Right ventricle myocardium superior (tissue), 1 donor: ENCODE measurements at regions not wholly inside any gene's neighbourhood (a gene's known extent, or its start where the extent isn't known, plus 50 kb on each side); places are given as distances from the start of the nearest gene placed in this dataset.
A peak's percentile ranks its signal among the peaks of the same experiment; 100 is the strongest.
"Not testable (repeated sequence)": the region's sequence is repeated elsewhere in the genome, so short reads cannot be mapped to it uniquely, and the experiment has no call there.

ENCODE experiments used
- ATAC-seq: fragments of 200-7000 bp; cut with Tn5 transposase; one replicate; pipeline ENCODE4 v1.9.1; 2020; ENCODE audit warnings: mild to moderate bottlenecking; ENCODE audit not compliant: poor library complexity
- DNase-seq: peaks from one replicate; pipeline ENCODE4 v3.0.0-alpha.2; 2020
- intact Hi-C: fragments of 100-400 bp; cut with DNase I; formaldehyde crosslinking; loops from one replicate; pipeline ENCODE4 v1.11.2; 2022
- donor health status: DM: no; HTN: yes; CAD: no; lungs with severe emphysema.

DNA sequence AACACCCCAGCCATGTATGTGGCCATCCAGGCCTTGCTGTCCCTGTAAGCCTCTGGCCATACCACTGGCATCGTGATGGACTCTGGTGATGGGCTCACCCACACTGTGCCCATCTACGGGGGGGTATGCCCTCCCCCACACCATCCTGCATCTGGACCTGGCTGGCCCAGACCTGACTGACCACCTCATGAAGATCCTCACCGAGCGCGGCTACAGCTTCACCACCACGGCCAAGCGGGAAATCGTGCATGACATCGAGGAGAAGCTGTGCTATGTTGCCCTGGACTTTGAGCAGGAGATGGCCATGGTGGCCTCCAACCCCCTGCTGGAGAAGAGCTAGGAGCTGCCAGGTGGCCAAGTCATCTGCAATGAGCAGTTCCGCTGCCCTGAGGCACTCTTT lies 80.4 kb upstream of the ZCCHC2 start:
- DNase-seq (no peak), ATAC-seq (no peak)
- intact Hi-C loops, result no loop called here

GRCh38 chr18:62445386-62445917 lies 77.4 kb upstream of the ZCCHC2 start:
- intact Hi-C loops, result no loop called here
- DNase-seq, result no peak
- ATAC-seq, result no peak

GRCh38 chr18:62446511-62446910 lies 76.3 kb upstream of the ZCCHC2 start:
- no peak for DNase-seq
- intact Hi-C loops, result no loop called here

GRCh38 chr18:62447652-62448051 lies 75.2 kb upstream of the ZCCHC2 start:
- intact Hi-C loops, result no loop called here
- DNase-seq, result no peak
- no peak for ATAC-seq

More at GRCh38 chr18:62446511-62446910, 76.3 kb upstream of the ZCCHC2 start:
- no peak for ATAC-seq

GRCh38 chr18:62448426-62448825 lies 74.4 kb upstream of the ZCCHC2 start:
- intact Hi-C loops, result no loop called here
- ATAC-seq (no peak), DNase-seq (no peak)

DNA sequence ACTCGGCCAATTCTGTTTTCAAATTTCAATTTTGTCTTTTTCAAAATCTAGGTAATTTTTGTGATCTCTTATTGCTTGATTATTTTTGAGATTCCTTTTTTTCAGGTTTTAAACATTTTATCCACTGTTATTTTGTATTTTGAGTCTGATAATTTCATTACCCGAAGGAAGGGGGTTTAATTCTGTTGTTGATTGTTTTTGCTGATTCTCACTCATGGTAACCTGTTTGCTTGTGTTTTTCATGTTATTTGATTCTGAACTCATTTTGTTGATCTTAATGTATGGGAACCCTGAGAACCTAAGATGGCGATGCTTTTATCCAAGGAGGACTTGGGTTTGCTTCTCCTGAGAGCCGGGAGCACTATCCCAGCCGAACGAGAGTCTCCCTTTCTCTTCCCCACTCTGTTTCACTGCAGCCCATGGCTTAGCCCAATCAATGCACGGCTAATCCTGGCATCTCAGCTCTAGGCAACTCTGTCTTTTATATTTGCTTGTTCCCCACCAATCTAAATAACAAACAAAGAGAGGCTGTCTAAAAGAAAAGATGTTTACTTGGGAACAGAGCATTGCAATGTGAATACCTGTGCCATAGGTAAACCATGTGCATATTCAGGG lies 73.2 kb upstream of the ZCCHC2 start:
- intact Hi-C loops, result no loop called here
- no peak for ATAC-seq
- DNase-seq, result no peak

- intact Hi-C loops, result no loop called here
- DNase-seq, result no peak
- ATAC-seq, result no peak
Measured at GRCh38 chr18:62450175-62450545, 72.7 kb upstream of the ZCCHC2 start.

- peak; percentile 93 for ATAC-seq
Measured at GRCh38 chr18:62450546-62451410, 72.0 kb upstream of the ZCCHC2 start.

GRCh38 chr18:62452280-62452831 lies 70.5 kb upstream of the ZCCHC2 start:
- no peak for DNase-seq
- no peak for ATAC-seq
- intact Hi-C loops, result no loop called here

More at GRCh38 chr18:62450546-62451410, 72.0 kb upstream of the ZCCHC2 start:
- intact Hi-C loops, result no loop called here
- peak; percentile 82 for DNase-seq

DNA sequence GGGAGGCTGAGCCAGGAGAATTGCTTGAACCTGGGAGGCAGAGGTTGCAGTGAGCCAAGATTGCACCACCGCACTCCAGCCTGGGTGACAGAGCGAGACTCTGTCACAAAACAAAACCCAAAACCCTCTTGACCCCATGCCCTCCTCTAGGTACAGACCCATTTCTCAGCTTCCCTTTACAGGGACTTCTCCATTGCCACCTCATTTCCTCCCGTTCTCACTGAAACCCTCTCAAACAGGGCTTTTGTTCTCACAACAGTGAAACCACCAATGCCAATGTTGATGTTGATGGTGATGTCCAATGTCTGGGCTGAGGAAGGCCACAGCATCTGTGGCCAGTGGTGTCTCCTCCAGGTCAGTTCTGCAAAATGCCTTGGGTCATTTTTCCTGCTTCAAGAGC lies 69.0 kb upstream of the ZCCHC2 start:
- ATAC-seq, result no peak

DNA sequence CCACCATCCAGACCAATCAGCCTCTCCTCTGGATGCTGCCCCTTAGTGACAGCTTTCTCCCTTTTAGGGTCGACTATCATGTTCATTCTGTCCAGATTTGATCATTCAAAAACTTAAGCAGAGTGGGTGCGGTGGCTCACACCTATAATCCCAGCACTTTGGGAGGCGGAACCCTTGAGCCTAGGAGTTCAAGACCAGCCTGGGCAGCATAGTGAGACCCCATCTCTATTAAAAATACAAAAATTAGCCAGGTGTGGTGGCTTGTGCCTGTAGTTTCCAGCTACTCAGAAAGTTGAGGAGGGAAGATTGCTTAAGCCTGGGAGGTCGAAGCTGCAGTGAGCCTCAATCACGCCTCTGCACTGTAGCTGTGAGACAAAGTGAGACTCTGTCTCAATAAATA lies 68.3 kb upstream of the ZCCHC2 start:
- no peak for DNase-seq
- no peak for ATAC-seq
- intact Hi-C loops, result no loop called here

More for the DNA sequence above, 69.0 kb upstream of the ZCCHC2 start:
- intact Hi-C loops, result no loop called here
- DNase-seq, result no peak

DNA sequence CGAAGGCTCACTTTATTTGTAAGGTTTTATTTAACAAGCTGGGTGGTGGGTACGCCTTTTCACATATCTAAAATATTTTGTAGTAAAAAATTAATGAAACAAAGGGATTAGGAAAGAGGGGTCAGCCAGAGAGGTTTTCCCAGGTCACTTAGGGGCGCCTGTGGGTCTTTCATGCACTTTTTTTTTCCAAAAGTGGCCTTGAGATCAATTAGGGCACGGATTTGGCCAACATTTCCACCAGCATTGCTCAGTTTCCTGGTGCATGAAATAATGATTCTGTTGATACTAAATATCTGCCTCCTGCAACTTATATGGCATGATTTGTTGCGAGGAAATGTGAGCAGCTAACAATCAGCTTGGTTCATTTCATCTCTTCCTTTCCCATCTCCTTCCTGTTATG lies 67.6 kb upstream of the ZCCHC2 start:
- intact Hi-C loops, result no loop called here

GRCh38 chr18:62457877-62458276 lies 64.9 kb upstream of the ZCCHC2 start:
- intact Hi-C loops, result no loop called here
- DNase-seq (no peak), ATAC-seq (no peak)

More for the DNA sequence above, 67.6 kb upstream of the ZCCHC2 start:
- DNase-seq (no peak), ATAC-seq (no peak)

DNA sequence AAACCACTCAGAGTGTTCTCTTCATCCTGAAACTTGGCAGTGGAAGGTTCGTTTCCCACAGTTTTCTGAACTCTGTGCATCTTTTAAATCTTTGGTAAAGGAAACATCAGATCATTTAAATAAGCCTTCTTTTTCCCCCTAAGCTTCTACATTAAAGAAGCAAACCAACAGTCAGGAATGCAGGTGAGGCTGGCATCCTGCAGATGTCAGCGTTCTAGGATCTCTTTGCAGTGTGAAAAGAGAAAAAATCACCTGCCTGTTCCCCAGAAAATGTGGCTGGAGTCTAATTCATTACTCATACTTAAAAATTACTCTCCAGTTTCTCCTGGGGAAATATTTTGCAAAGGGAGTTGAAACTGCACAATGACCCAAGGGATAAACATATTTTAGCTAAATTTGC lies 64.5 kb upstream of the ZCCHC2 start:
- intact Hi-C loops, result no loop called here
- ATAC-seq, result no peak
- no peak for DNase-seq

- intact Hi-C loops, result no loop called here
- ATAC-seq (peak; percentile 94), DNase-seq (peak; percentile 81)
Measured at GRCh38 chr18:62458868-62459716, 63.7 kb upstream of the ZCCHC2 start.

DNA sequence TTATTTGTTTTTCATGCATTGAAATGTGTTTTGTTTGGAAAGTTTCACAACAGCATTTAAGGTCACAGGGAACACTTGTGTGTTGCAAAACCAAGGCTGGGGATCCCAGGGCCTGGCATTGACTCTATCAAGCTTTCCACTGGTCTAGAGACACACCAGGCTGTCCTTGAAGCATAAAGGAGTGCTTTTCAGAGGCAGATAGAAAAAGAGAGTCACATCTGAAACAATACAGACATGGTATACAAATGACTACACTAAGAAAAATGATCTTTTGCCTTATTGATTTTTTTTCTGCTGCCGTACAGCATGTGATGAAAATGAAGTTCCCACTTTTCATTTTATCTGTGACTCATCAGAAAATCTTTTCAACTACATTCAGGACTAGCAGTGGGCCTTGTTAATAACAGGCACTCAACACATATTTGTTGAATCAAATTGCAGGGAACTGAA lies 61.9 kb upstream of the ZCCHC2 start:
- intact Hi-C loops, result no loop called here
- DNase-seq (peak; percentile 55), ATAC-seq (peak; percentile 83)

DNA sequence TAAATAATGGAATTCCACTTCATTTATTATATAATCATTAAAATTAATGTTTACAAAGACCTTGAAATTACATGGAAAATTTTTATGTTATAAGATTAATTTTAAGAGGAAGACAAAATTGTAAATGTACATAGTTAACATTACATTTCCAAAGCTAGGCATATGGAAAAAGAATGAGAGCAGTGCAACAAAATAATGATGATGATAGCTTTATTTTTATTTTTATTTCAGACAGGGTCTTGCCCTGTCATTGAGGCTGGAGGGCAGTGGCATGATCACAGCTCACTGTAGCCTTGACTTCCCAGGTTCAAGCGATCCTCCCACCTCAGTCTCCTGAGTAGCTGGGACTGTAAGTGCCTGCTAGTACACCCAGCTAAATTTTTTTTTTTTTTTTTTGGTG lies 61.2 kb upstream of the ZCCHC2 start:
- intact Hi-C loops, result no loop called here
- DNase-seq, result no peak
- ATAC-seq, result no peak

GRCh38 chr18:62464266-62464665 lies 58.6 kb upstream of the ZCCHC2 start:
- intact Hi-C loops, result no loop called here
- DNase-seq (no peak), ATAC-seq (no peak)

GRCh38 chr18:62469131-62469530 lies 53.7 kb upstream of the ZCCHC2 start:
- intact Hi-C loops, ATAC-seq, DNase-seq: not testable (repeated sequence)
